GM18499 (cell line): ENCODE measurements at regions not wholly inside any gene's neighbourhood (a gene's known extent, or its start where the extent isn't known, plus 50 kb on each side); places are given as distances from the start of the nearest gene placed in this dataset.
"Not testable (repeated sequence)": the region's sequence is repeated elsewhere in the genome, so short reads cannot be mapped to it uniquely, and the experiment has no call there.

ENCODE experiments used
- ATAC-seq: cut with Tn5 transposase; IDR thresholded peaks from one replicate; pipeline ENCODE4 v1.9.1; 2021; ENCODE audit warnings: moderate number of reproducible peaks; ENCODE audit not compliant: insufficient read depth, unreplicated experiment

DNA sequence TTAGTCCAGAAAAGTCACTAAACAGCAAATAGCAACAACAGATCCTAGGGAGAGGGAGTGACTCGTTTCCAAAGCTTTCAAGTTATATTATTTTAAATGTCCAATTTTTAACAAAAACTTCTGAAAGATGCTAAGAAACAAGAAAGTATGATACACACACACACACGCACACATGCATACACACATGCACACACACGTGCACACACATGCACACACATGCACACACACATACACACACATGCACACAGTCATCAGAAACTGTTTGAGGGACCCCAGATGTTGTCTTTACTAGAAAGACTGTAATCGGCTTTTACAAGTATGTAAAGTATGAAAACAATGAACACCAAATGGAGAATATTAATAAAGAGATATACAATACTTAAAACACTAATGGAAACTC is 825.4 kb downstream of the UQCRFS1 start:
- no peak for ATAC-seq

- no peak for ATAC-seq
Observed at GRCh38 chr19:28386470-28386869, 826.5 kb downstream of the UQCRFS1 start.

DNA sequence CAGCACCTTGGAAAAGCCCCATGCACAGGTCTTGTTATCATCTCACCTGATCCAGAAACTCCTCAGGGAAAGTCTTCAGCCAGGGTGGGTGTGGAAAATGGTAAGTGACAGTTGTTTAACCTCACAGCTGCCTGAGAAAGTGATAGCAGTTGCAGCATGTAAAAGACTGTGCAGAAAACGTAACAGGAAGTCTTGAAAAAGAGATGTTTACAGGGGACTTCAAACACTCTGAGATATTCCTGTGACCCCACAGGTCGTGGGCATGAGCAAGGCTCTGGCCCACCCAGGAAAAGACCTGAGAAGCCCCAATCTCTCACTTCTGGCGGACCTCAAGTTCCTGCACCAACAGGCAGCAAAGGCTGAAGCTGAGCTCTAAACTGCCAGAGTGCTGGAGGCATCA is 826.9 kb downstream of the UQCRFS1 start:
- ATAC-seq, result no peak

- no peak for ATAC-seq
Observed at GRCh38 chr19:28377077-28377476, 835.9 kb downstream of the UQCRFS1 start.

DNA sequence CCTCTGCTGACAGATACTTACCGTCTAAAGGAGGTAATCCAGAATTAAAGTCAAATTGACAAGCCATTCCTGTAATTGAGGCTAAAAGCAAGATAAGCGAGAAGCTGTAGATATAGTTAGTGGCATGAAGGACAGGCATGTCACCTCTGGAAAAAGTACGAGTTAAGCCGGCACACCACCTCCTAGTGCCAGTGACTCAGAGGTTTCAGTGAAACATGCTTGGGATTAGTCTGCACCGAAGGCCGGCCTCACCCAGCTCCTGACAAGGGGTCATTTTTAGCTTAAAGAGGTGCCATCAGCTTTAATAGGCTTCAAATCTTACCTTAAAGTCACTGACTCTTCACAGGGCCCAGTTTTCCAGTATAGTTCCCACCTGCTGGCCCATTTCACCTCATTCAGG is 838.0 kb downstream of the UQCRFS1 start:
- no peak for ATAC-seq

DNA sequence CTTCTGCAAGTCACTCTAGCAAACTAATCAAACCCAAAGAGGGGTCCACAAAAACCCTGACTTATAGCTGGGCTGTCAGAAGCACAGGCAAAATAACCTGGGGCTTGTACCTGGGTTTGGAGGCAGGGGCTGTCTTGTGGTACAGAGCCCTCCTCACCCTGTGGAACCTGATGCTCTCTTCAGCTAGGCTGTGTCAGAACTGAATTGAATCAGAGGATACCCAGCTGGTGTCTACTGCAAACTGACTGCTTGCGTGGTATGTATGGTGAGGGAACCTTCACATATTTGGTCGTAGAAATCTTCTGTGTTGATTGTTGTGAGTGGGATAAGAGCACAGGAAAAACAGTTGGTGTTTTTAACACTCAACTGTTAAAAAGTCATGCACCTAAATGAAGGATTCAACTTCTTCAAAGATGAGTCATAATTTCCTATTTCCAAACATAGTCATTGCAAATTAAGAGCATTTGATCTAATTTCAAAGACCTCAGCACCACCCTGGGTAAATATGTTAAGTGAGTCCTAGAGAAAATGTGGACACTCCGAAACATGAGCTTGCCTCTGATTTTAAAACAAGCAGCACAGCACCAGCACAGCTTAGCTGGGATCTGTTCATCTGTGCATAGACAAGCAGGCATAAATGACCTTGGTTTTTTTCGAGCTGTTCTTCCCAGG is 840.2 kb downstream of the UQCRFS1 start:
- no peak for ATAC-seq

- ATAC-seq, result no peak
Observed at GRCh38 chr19:28367146-28367545, 845.8 kb downstream of the UQCRFS1 start.

GRCh38 chr19:28363254-28363653 is 849.7 kb downstream of the UQCRFS1 start:
- no peak for ATAC-seq

- no peak for ATAC-seq
Observed at GRCh38 chr19:28359431-28360414, 853.2 kb downstream of the UQCRFS1 start.

DNA sequence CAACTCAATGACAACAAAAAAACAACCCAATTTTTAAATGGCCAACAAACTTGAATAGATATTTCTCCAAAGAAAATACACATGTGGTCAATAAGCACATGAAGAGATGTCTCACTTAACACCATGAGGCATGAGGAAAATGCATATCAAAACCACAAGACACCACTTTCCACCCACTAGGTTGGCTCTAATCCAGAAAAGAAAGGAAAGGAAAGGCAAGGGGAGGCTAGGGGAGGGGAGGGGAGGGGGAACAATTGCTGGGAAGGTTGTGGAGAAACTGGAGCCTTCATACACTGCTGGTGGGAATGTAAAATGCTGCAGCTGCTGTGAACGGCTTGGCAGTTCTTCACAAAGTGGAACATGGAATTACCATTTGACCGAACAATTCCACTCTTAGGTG is 854.3 kb downstream of the UQCRFS1 start:
- ATAC-seq, result no peak

DNA sequence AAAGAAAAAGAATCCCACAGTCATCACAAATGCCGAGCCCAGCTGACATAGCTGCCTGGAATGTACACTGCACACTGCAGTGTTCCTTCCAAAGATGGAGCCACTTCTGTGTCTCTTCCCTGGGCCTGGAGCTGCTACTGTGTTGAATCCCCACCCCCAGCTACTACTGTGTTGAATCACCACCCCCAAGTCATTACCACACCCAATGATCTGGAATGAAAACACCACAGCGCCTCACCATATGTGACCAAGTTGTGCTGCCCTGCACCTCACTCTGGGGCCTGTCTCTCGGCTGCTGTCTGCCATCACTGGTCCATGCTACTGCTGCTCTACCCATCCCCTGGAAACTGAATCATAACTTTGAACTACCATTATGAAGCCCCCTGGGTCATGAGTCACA is 861.2 kb downstream of the UQCRFS1 start:
- no peak for ATAC-seq

GRCh38 chr19:28351321-28351720 is 861.6 kb downstream of the UQCRFS1 start:
- not testable (repeated sequence) for ATAC-seq

GRCh38 chr19:28350673-28351072 is 862.3 kb downstream of the UQCRFS1 start:
- no peak for ATAC-seq

DNA sequence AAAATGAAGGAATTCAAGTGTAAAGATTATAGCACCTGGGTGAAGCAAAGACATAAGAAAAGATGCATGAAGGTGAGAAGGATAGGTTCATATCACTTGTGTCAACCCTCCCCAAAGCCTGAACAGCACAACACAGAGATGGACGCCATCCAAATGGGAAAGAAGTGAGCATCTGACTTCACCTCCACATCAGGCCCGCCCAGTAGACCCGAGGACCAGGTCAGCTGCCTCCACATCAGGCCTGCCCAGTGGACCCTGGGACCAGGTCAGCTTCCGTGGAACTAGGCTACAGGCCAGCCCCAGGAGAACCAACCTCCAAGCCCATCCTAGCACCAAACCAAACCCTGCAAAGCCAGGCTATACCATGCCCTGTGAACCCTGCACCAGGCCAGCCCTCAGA is 862.9 kb downstream of the UQCRFS1 start:
- no peak for ATAC-seq

DNA sequence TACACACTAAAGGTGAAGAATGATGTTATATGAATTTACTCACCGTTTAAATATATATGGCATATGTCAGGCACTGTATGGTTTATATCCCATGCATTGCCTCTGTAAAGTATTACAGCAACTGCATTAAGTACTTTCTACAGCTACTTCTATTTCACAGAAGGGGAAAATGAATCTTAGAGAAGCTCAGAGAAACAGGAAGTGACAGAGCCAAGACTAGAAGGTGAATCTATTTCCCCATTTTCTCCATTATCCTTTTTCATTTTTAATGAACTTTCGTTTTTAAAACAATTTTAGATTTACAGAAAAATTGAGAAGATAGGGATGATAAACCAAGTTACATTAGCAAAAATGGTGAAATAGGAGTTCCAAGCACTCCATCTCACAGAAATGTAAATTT is 863.3 kb downstream of the UQCRFS1 start:
- ATAC-seq, result no peak

GRCh38 chr19:28345811-28346210 is 867.1 kb downstream of the UQCRFS1 start:
- no peak for ATAC-seq

- no peak for ATAC-seq
Observed at GRCh38 chr19:28341810-28342350, 871.1 kb downstream of the UQCRFS1 start.

DNA sequence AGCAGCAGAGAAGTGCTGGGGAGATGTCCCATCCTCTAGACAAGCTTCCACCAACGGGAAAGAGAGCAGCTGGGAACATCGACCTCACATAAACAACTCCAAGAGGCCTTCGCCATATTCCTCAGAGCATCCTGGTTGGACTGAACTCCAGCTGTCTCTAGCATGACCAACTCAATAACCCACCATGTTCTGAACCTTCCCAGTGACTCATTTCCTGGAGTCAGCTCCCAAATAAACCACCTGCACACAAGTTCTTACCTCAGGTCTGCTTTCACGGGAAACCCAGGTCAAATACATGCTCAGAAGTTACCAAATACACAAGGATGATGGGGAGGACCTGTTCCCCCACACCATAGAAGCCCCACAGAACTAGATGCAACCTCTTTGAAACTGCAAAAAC is 878.5 kb downstream of the UQCRFS1 start:
- no peak for ATAC-seq

- ATAC-seq, result no peak
Observed at GRCh38 chr19:28333909-28334308, 879.0 kb downstream of the UQCRFS1 start.

DNA sequence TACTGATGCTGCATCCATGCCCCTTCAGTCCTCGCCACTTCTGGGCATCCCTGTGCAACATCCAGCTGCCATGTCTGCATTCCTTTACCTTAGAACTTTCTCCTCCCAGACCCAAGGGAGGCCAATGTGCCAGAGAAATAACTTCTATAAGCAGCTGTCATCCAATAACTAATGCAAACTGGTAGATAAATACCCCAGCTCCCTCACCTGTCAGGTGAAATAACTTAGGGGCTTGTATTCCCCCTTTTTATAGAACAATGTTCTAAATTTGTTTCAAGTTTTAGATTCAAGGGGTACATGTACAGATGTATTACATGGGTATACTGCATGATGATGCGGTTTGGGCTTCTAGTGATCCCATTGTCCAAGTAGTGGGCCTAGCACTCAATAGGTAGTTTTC is 880.1 kb downstream of the UQCRFS1 start:
- no peak for ATAC-seq

DNA sequence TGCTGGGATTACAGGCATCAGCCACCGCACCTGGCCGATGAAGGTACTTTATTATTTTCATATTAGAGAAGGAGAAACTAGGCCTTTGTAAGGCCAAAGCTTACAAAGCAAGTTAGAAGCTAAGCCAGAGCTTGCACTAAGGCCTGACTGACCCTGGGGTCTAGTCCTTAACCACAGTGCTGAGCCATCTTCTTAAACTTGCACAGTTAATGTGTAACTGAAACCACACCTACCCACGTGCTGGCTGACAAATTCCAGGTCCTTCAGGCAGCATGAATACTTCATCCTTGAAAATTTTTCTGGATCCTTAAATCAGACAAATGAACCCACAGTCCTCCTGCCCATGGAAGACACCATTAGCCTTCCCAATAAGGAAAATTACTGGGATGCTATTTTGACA is 880.6 kb downstream of the UQCRFS1 start:
- no peak for ATAC-seq
